PC-9 (cell line): ENCODE measurements at regions not wholly inside any gene's neighbourhood (a gene's known extent, or its start where the extent isn't known, plus 50 kb on each side); places are given as distances from the start of the nearest gene placed in this dataset.

Source experiments
- BruUV-seq: library from RNA; stranded (reverse); fragments of 400-500 nt; replicated peaks from 2 replicates; lab custom pipeline; 2021; lab: Mats Ljungman, UMichigan
- CTCF ChIA-PET: fragments of 300-600 bp; sonication (Branson Sonifier 250); formaldehyde crosslinking; loops from one replicate; lab custom pipeline; 2022; ENCODE audit warnings: antibody characterized with exemption; lab: Charles Lee
- POLR2A ChIA-PET: fragments of 300-600 bp; sonication (Branson Sonifier 250); formaldehyde crosslinking; loops from one replicate; lab custom pipeline; 2022; ENCODE audit warnings: antibody characterized with exemption; ENCODE audit not compliant: unreplicated experiment; lab: Charles Lee
- DNase-seq, 2 experiments: peaks; one replicate each; pipeline versions ENCODE4 v3.0.0 to v3.0.0-alpha.2; 2015 to 2022; ENCODE audit warnings: mixed read lengths in 1 of 2
- H2AFZ ChIP-seq: fragments of 200-600 bp; sonication (generic); 2 replicates; pipeline ENCODE4 v1.8.1; 2017; ENCODE audit warnings: antibody characterized with exemption
- H3F3A ChIP-seq: fragments of 200-600 bp; sonication (generic); 2 replicates; pipeline ENCODE4 v1.8.1; 2017; ENCODE audit warnings: antibody characterized with exemption, mild to moderate bottlenecking, low read depth; ENCODE audit not compliant: insufficient read depth
- H3K27ac ChIP-seq: fragments of 200-600 bp; sonication (generic); 2 replicates; pipeline ENCODE4 v1.6.1; 2016; ENCODE audit warnings: mixed run types
- H3K27me3 ChIP-seq: fragments of 200-600 bp; sonication (generic); 2 replicates; pipeline ENCODE4 v1.6.1; 2016; ENCODE audit warnings: low read depth, mixed run types; ENCODE audit not compliant: insufficient read depth
- H3K36me3 ChIP-seq: fragments of 200-600 bp; sonication (generic); 2 replicates; pipeline ENCODE4 v1.6.1; 2016; ENCODE audit warnings: low read depth, mixed run types
- H3K4me1 ChIP-seq: fragments of 200-600 bp; sonication (generic); replicated peaks from 2 replicates; pipeline ENCODE4 v1.6.1; 2016; ENCODE audit warnings: mixed run types; ENCODE audit not compliant: insufficient read depth
- H3K4me2 ChIP-seq: fragments of 200-600 bp; sonication (generic); 2 replicates; pipeline ENCODE4 v1.6.1; 2017; ENCODE audit warnings: mixed run types
- H3K4me3 ChIP-seq: fragments of 200-600 bp; sonication (generic); 2 replicates; pipeline ENCODE4 v1.6.1; 2016; ENCODE audit warnings: mixed run types
- H3K79me2 ChIP-seq: fragments of 200-600 bp; sonication (generic); 2 replicates; pipeline ENCODE4 v1.6.1; 2017; ENCODE audit warnings: low read depth, mixed run types
- H3K9me2 ChIP-seq: fragments of 200-600 bp; sonication (generic); 2 replicates; pipeline ENCODE4 v1.8.1; 2017; ENCODE audit warnings: mild to moderate bottlenecking; ENCODE audit not compliant: insufficient read depth
- H3K9me3 ChIP-seq: fragments of 200-600 bp; sonication (generic); 2 replicates; pipeline ENCODE4 v1.8.1; 2016; ENCODE audit warnings: low read depth; ENCODE audit not compliant: insufficient read depth
- H4K20me1 ChIP-seq: fragments of 200-600 bp; sonication (generic); 2 replicates; pipeline ENCODE4 v1.8.1; 2017; ENCODE audit not compliant: insufficient read depth
- EZH2 ChIP-seq: fragments of 200-600 bp; sonication (generic); IDR thresholded peaks from 2 replicates; pipeline ENCODE4 v1.8.0; 2017; ENCODE audit warnings: antibody characterized with exemption, low read depth
- intact Hi-C: fragments of 100-400 bp; cut with micrococcal nuclease; formaldehyde crosslinking; loops from one replicate; pipeline ENCODE4 v1.10.0; 2022; ENCODE audit not compliant: unreplicated experiment
- TF ChIP-seq, protein P1 (sequence below): fragments of 200-600 bp; sonication (generic); conservative IDR thresholded peaks from 2 replicates; pipeline ENCODE4 v1.6.1; 2017; ENCODE audit warnings: mixed run types, antibody characterized with exemption, mild to moderate bottlenecking, moderate library complexity

DNA sequence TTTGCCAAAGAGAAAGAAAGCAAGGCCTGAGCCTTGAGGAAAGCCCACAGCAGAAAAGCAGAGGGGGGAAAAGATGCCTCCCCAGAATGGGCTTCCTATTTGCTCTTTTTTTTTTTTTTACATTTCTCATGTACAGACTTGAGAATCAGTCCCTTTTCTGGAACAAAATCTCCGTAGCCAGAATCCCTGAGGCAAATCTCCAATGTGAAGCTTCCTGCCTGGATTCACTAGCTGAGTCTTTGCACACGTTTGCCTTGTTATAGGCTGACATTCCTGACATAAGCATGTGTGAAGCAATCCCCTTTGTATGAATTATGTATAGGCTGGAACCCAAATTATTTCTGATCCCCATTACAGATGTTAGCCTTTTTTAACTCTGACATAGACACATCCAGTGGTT is 52.2 kb upstream of the ACTL6A start:
- no peaks in the 10 kb centered on the region for H3K4me1 ChIP-seq
- H3K27ac ChIP-seq: no peak overlapping the region
- no peak for TF ChIP-seq EZH2
- TF ChIP-seq, protein P1, sequence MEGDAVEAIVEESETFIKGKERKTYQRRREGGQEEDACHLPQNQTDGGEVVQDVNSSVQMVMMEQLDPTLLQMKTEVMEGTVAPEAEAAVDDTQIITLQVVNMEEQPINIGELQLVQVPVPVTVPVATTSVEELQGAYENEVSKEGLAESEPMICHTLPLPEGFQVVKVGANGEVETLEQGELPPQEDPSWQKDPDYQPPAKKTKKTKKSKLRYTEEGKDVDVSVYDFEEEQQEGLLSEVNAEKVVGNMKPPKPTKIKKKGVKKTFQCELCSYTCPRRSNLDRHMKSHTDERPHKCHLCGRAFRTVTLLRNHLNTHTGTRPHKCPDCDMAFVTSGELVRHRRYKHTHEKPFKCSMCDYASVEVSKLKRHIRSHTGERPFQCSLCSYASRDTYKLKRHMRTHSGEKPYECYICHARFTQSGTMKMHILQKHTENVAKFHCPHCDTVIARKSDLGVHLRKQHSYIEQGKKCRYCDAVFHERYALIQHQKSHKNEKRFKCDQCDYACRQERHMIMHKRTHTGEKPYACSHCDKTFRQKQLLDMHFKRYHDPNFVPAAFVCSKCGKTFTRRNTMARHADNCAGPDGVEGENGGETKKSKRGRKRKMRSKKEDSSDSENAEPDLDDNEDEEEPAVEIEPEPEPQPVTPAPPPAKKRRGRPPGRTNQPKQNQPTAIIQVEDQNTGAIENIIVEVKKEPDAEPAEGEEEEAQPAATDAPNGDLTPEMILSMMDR: no peak
- intact Hi-C loops: no loop called here
- no peaks in the 10 kb centered on the region for H3K9me2 ChIP-seq
- no peak overlapping the region for H2AFZ ChIP-seq
- H4K20me1 ChIP-seq: no peaks in the 10 kb centered on the region
- no peaks in the 10 kb centered on the region for H3K36me3 ChIP-seq
- H3K9me3 ChIP-seq: no peaks in the 10 kb centered on the region
- no peaks in the 10 kb centered on the region for H3K27me3 ChIP-seq
- H3K79me2 ChIP-seq: no peaks in the 10 kb centered on the region
- no peak for DNase-seq
- CTCF ChIA-PET: interaction anchor here (0.6 kb wide), 1 partner anchor 53 kb away, joined by 4 read pairs; no protein-coding TSS in a partner anchor
- no peaks in the 10 kb centered on the region for H3F3A ChIP-seq
- BruUV-seq: no TSS peak
- H3K4me3 ChIP-seq: no peak overlapping the region
- no peak overlapping the region for H3K4me2 ChIP-seq
- POLR2A ChIA-PET: no interaction called here

DNA sequence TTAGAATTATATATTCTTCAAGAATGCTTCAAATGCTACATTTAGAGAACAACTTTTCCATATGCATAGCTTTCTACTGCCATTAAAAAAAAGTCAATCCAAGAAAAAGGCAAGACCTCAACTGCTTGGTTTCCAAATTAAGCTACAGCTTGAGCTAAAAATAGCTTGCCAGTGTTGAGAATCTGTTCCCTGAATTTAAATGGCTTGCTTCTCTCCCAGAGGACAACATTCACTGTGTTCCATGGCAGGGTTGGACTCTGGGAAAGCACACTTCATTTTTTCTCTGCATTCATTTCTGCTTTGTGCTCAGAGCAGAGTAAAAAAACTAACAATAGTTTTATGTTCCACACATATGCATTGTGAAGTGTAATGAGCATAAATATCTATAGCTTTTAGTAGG is 50.3 kb upstream of the ACTL6A start:
- no peak for TF ChIP-seq EZH2
- TF ChIP-seq, protein P1: no peak
- DNase-seq: no peak
- H3K79me2 ChIP-seq: no peaks in the 10 kb centered on the region
- no peak overlapping the region for H3K4me3 ChIP-seq
- CTCF ChIA-PET: no interaction called here
- H3F3A ChIP-seq: no peaks in the 10 kb centered on the region
- no peak overlapping the region for H2AFZ ChIP-seq
- H3K9me2 ChIP-seq: no peaks in the 10 kb centered on the region
- H3K27ac ChIP-seq: no peak overlapping the region
- no peaks in the 10 kb centered on the region for H3K27me3 ChIP-seq
- no peaks in the 10 kb centered on the region for H3K36me3 ChIP-seq
- intact Hi-C loops: no loop called here
- H4K20me1 ChIP-seq: no peaks in the 10 kb centered on the region
- POLR2A ChIA-PET: interaction anchor here (0.6 kb wide), 1 partner anchor 1100 kb away, joined by 3 read pairs; no protein-coding TSS in a partner anchor
- H3K4me2 ChIP-seq: no peak overlapping the region
- no peaks in the 10 kb centered on the region for H3K4me1 ChIP-seq
- no TSS peak for BruUV-seq
- H3K9me3 ChIP-seq: no peaks in the 10 kb centered on the region
